HG02885 (cell line): ENCODE measurements at regions not wholly inside any gene's neighbourhood (a gene's known extent, or its start where the extent isn't known, plus 50 kb on each side); places are given as distances from the start of the nearest gene placed in this dataset.

Experiments used
- ATAC-seq: cut with Tn5 transposase; IDR thresholded peaks from one replicate; pipeline ENCODE4 v1.9.1; 2021; ENCODE audit warnings: mild to moderate bottlenecking; ENCODE audit not compliant: unreplicated experiment, poor library complexity

- ATAC-seq = no peak
These were observed 341.0 kb upstream of the RASGRP1 start for GRCh38 chr15:38905632-38906031.

- no peak for ATAC-seq
These were observed 356.4 kb upstream of the RASGRP1 start for GRCh38 chr15:38920966-38921365.

- no peak for ATAC-seq
These were observed 356.9 kb upstream of the RASGRP1 start for GRCh38 chr15:38921471-38921870.

- no peak for ATAC-seq
These were observed 363.8 kb upstream of the RASGRP1 start for GRCh38 chr15:38928431-38928830.

- no peak for ATAC-seq
These were observed 366.4 kb upstream of the RASGRP1 start for GRCh38 chr15:38930851-38931572.

GRCh38 chr15:38941399-38941953 is 376.9 kb upstream of the RASGRP1 start:
- ATAC-seq = no peak

GRCh38 chr15:38944536-38944935 is 379.9 kb upstream of the RASGRP1 start:
- ATAC-seq = no peak

- ATAC-seq = no peak
These were observed 381.1 kb upstream of the RASGRP1 start for GRCh38 chr15:38945551-38946298.

GRCh38 chr15:38954090-38954489 is 389.5 kb upstream of the RASGRP1 start:
- ATAC-seq = no peak

GRCh38 chr15:38961456-38961855 is 396.8 kb upstream of the RASGRP1 start:
- no peak for ATAC-seq

GRCh38 chr15:38961931-38962330 is 397.3 kb upstream of the RASGRP1 start:
- ATAC-seq = no peak

GRCh38 chr15:38972831-38973230 is 408.2 kb upstream of the RASGRP1 start:
- no peak for ATAC-seq

GRCh38 chr15:38975282-38975990 is 410.8 kb upstream of the RASGRP1 start:
- no peak for ATAC-seq

- ATAC-seq = no peak
These were observed 426.5 kb upstream of the RASGRP1 start for GRCh38 chr15:38991126-38991525.

- no peak for ATAC-seq
These were observed 427.1 kb upstream of the RASGRP1 start for GRCh38 chr15:38991701-38992100.

GRCh38 chr15:38992506-38992905 is 427.9 kb upstream of the RASGRP1 start:
- no peak for ATAC-seq

GRCh38 chr15:38992930-38993329 is 428.3 kb upstream of the RASGRP1 start:
- no peak for ATAC-seq

GRCh38 chr15:38994310-38994709 is 429.7 kb upstream of the RASGRP1 start:
- no peak for ATAC-seq

GRCh38 chr15:38996111-38996631 is 431.6 kb upstream of the RASGRP1 start:
- no peak for ATAC-seq

- no peak for ATAC-seq
These were observed 433.2 kb upstream of the RASGRP1 start for GRCh38 chr15:38997841-38998240.
